ENCODE measurements at regions not wholly inside any gene's neighbourhood (a gene's known extent, or its start where the extent isn't known, plus 50 kb on each side); places are given as distances from the start of the nearest gene placed in this dataset.
"Not testable (repeated sequence)": the region's sequence is repeated elsewhere in the genome, so short reads cannot be mapped to it uniquely, and the experiment has no call there.

DNA sequence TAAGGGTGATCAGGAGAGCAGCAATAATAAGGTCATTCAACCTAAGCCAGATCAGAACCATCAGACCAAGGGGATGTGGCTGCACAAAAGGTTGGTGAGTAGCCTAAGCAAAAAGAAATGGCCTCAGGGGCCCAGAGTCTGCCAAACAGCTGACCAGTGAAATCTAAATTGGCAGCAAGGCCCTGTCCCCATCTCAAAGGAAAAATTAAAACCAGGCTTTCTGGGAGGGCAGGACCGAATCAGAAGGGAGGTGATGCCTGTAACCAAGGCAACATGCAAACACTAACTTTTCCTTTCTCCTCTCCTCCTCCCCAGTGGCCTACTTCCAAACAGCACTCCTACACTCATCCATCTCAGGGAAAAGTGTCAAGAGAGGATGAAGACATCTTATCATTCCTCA, 256.4 kb downstream of the NUAK1 start:
- in situ Hi-C loops (cut with HindIII; ENCODE audit: low sequenced_read_pairs), result no loop called here

DNA sequence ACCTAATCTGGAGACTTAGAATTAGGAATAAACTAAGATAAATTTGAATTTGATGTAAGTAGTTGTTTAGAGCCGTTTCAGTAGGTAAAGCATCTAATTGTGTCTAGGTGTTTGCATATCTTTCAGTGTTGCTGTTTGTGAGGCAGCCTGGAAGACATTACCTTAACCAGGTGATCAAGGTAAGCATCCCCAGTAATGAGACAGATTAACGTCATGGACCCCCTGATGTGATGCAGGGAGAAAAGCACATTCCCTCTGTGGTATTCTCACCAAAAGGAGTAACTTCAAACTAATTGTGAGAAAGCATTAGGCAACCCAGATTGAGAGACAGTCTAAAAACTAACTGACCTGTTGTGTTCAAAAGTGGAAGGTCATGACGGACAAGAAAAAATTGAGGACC, 251.6 kb downstream of the NUAK1 start:
- in situ Hi-C loops (cut with HindIII; ENCODE audit: low sequenced_read_pairs), result no loop called here

More for the DNA sequence above, 256.4 kb downstream of the NUAK1 start:
- TF ChIP-seq, protein P1, sequence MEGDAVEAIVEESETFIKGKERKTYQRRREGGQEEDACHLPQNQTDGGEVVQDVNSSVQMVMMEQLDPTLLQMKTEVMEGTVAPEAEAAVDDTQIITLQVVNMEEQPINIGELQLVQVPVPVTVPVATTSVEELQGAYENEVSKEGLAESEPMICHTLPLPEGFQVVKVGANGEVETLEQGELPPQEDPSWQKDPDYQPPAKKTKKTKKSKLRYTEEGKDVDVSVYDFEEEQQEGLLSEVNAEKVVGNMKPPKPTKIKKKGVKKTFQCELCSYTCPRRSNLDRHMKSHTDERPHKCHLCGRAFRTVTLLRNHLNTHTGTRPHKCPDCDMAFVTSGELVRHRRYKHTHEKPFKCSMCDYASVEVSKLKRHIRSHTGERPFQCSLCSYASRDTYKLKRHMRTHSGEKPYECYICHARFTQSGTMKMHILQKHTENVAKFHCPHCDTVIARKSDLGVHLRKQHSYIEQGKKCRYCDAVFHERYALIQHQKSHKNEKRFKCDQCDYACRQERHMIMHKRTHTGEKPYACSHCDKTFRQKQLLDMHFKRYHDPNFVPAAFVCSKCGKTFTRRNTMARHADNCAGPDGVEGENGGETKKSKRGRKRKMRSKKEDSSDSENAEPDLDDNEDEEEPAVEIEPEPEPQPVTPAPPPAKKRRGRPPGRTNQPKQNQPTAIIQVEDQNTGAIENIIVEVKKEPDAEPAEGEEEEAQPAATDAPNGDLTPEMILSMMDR (IDR thresholded peaks at IDR 0.05; ENCODE audit: low read depth, low read length, missing control alignments), result no peak
- no peak overlapping the region for H3K4me3 ChIP-seq (ENCODE audit: low read depth, low read length)
- DNase-seq (ENCODE audit: low read depth), result peak; percentile 31

DNA sequence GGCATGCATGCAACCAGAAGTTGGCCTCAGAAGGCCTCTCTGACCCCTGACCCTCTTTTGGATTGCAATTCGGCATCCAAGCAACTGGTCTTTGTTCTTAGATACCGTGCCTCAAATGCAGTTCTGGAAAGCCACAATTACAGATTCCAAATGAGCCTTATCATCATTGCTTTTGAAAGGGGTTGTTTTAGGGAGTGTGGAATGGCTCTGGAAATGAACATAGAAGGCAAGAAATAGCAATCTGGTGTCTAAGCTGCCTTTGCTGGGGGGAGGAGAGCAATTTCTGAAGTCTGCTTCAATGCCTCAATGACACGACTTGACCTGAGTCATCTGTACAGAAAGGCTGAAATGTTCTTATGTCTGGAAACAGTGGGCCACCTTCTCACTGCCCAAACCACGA, 250.1 kb downstream of the NUAK1 start:
- TF ChIP-seq, protein P1 (IDR thresholded peaks at IDR 0.05; ENCODE audit: low read depth, low read length, missing control alignments), result no peak
- no peak overlapping the region for H3K4me3 ChIP-seq (ENCODE audit: low read depth, low read length)
- peak; percentile 11 for DNase-seq (ENCODE audit: low read depth)
- in situ Hi-C loops (cut with HindIII; ENCODE audit: low sequenced_read_pairs), result no loop called here

More for the DNA sequence above, 251.6 kb downstream of the NUAK1 start:
- TF ChIP-seq, protein P1 (IDR thresholded peaks at IDR 0.05; ENCODE audit: low read depth, low read length, missing control alignments), result no peak
- DNase-seq (ENCODE audit: low read depth), result no peak
- H3K4me3 ChIP-seq (ENCODE audit: low read depth, low read length), result no peak overlapping the region

DNA sequence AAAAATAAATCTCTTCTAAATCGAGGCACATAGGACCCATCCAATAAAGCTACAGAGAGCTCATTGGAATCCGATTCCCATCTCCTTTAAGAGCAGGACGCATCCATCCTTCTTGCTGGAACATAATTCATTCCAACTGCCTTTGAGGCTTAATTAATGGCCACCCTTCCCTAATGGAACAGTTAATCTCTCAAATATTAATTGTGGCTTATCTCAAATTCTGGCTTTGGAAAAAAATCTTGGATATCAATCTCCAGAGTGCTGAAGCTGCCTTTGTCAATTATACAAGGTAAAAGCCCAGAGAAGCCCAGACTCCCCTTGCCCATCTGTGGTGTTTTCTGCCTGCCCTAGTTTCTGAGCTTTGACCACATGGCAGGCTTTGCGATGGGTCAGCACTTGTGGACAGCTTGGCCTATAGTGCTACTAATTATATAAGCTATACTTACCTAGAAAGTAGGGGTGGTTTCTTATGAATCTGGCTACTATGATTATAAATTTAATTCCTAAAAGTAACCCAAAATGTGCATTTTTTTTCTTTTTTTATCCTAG, 246.3 kb downstream of the NUAK1 start:
- H3K4me3 ChIP-seq (ENCODE audit: low read depth, low read length), result no peak overlapping the region
- TF ChIP-seq, protein P1 (IDR thresholded peaks at IDR 0.05; ENCODE audit: low read depth, low read length, missing control alignments), result no peak
- in situ Hi-C loops (cut with HindIII; ENCODE audit: low sequenced_read_pairs), result no loop called here
- no peak for DNase-seq (ENCODE audit: low read depth)

DNA sequence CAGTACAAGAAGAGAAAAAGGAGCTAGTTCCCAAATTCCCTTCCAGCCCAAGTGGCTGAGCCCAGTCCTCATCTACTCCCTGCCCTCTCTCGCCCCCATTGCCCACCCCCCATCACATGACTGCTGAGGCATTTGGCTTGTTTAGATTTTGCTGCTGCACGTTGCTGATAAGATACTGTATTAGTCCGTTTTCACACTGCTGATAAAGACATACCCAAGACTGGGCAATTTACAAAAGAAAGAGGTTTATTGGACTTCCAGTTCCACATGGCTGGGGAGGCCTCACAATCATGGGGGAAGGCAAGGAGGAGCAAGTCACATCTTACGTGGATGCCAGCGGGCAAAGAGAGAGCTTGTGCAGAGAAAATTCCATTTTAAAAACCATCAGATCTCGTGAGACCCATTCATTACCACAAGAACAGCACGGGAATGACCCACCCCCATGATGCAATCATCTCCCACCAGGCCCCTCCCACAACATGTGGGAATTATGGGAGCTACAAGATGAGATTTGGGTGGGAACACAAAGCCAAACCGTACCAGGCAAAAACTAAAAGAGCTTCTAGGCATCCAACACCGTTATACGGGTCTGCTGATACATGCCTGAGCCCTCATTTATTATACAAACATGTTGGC, 243.4 kb downstream of the NUAK1 start:
- in situ Hi-C loops (cut with HindIII; ENCODE audit: low sequenced_read_pairs); DNase-seq (ENCODE audit: low read depth); H3K4me3 ChIP-seq (ENCODE audit: low read depth, low read length): not testable (repeated sequence)

DNA sequence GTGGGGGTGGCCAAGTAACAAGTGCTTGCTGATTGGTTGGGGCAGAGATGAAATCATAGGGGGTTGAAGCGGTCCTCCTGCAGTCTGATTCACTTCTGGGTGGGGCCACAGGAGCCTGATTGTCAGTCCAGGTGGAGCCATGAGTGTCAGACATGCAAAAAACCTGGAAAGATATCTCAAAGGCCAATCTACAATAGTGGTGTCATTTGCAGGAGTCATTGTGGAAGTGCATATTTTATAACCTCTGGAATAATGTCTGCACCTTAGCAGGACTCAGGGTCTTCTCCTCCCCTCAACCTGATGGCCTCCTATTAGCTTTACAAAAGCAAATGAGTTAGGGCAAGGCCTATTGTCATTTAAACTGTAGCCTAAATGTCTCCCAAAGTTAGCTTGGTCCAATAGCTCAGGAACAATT, 241.4 kb downstream of the NUAK1 start:
- DNase-seq (ENCODE audit: low read depth), result no peak
- H3K4me3 ChIP-seq (ENCODE audit: low read depth, low read length), result no peak overlapping the region
- TF ChIP-seq, protein P1 (IDR thresholded peaks at IDR 0.05; ENCODE audit: low read depth, low read length, missing control alignments), result no peak
- in situ Hi-C loops (cut with HindIII; ENCODE audit: low sequenced_read_pairs), result no loop called here

DNA sequence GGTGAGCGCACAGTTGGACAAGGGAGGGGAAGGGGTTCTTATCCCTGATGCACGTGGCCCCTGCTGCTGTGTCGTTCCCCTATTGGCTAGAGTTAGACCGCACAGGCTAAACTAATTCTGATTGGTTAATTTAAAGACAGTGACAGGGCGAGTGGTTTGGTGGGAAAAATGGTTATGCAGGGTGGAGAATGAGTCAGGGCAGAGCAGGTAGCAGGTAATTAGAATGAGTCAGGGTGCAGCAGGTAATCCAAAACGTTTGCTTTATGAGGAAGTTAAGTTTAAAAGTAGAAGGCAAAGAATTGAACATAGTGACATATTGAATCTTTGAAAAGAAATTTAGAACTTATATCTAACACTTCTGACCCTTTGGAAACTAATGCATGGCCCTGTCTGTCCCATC, 240.5 kb downstream of the NUAK1 start:
- H3K4me3 ChIP-seq (ENCODE audit: low read depth, low read length); DNase-seq (ENCODE audit: low read depth); in situ Hi-C loops (cut with HindIII; ENCODE audit: low sequenced_read_pairs): not testable (repeated sequence)
